HL-60 (cell line): ENCODE measurements at regions not wholly inside any gene's neighbourhood (a gene's known extent, or its start where the extent isn't known, plus 50 kb on each side); places are given as distances from the start of the nearest gene placed in this dataset.

Experiments used
- CTCF ChIP-seq: IDR thresholded peaks from one replicate; pipeline ENCODE4 v1.5.1; 2011; ENCODE audit warnings: low read length, control low read depth, inconsistent platforms; ENCODE audit not compliant: insufficient read depth
- POLR2AphosphoS5 ChIP-seq: IDR thresholded peaks from 2 replicates; pipeline ENCODE4 v1.6.1; 2012; ENCODE audit warnings: low read depth

- TF ChIP-seq CTCF (no peak), POLR2AphosphoS5 (no peak)
Observed at GRCh38 chr9:27701587-27701986, 128.3 kb upstream of the C9orf72 start.
